Suprapubic skin (tissue), 4 donors: ENCODE measurements at regions not wholly inside any gene's neighbourhood (a gene's known extent, or its start where the extent isn't known, plus 50 kb on each side); places are given as distances from the start of the nearest gene placed in this dataset.

Experiments
- DNase-seq, 2 donors: peaks; one replicate each; pipeline ENCODE4 v3.0.0-alpha.2; 2019; ENCODE audit warnings: low spot score in 2 of 2
- H3K27ac ChIP-seq: fragments of 200-600 bp; sonication (generic); one replicate; pipeline ENCODE4 v1.5.1; 2019
- H3K27me3 ChIP-seq: fragments of 200-600 bp; sonication (generic); one replicate; pipeline ENCODE4 v1.5.1; 2019
- H3K36me3 ChIP-seq: fragments of 200-600 bp; sonication (generic); one replicate; pipeline ENCODE4 v1.5.1; 2019
- H3K4me1 ChIP-seq: fragments of 200-600 bp; sonication (generic); one replicate; pipeline ENCODE4 v1.5.1; 2019
- H3K4me3 ChIP-seq: fragments of 200-600 bp; sonication (generic); one replicate; pipeline ENCODE4 v1.5.1; 2019; ENCODE audit warnings: mild to moderate bottlenecking
- H3K9me3 ChIP-seq: fragments of 200-600 bp; sonication (generic); one replicate; pipeline ENCODE4 v1.5.1; 2019
- EP300 ChIP-seq: sonication (generic); formaldehyde crosslinking; IDR thresholded peaks from one replicate; pipeline ENCODE4 v1.6.1; 2017; ENCODE audit warnings: antibody characterized with exemption
- POLR2A ChIP-seq, 2 donors: fragments of 450-650 bp; IDR thresholded peaks; one replicate each; pipeline ENCODE4 v1.6.1; 2017; ENCODE audit warnings: antibody characterized with exemption in 2 of 2, mild to moderate bottlenecking in 2 of 2, moderate library complexity in 2 of 2
- POLR2AphosphoS5 ChIP-seq, 3 donors: sonication (generic); formaldehyde crosslinking; IDR thresholded peaks; one replicate each; pipeline ENCODE4 v1.6.1; 2017; ENCODE audit warnings: antibody characterized with exemption in 3 of 3
- WGBS: methylation state at CpG from one replicate; pipeline ENCODE4 v1.1.5; 2018; 5-methylcytosine and 5-hydroxymethylcytosine counted together
- TF ChIP-seq, protein P1 (sequence below), 2 donors: fragments of 200-600 bp in 1 of 2; fragments of 450-650 bp in 1 of 2; sonication (generic) in 1 of 2; IDR thresholded peaks; one replicate each; pipeline ENCODE4 v1.5.1; 2016 to 2019; ENCODE audit warnings: antibody characterized with exemption in 2 of 2, mild to moderate bottlenecking in 1 of 2, moderate library complexity in 1 of 2

DNA sequence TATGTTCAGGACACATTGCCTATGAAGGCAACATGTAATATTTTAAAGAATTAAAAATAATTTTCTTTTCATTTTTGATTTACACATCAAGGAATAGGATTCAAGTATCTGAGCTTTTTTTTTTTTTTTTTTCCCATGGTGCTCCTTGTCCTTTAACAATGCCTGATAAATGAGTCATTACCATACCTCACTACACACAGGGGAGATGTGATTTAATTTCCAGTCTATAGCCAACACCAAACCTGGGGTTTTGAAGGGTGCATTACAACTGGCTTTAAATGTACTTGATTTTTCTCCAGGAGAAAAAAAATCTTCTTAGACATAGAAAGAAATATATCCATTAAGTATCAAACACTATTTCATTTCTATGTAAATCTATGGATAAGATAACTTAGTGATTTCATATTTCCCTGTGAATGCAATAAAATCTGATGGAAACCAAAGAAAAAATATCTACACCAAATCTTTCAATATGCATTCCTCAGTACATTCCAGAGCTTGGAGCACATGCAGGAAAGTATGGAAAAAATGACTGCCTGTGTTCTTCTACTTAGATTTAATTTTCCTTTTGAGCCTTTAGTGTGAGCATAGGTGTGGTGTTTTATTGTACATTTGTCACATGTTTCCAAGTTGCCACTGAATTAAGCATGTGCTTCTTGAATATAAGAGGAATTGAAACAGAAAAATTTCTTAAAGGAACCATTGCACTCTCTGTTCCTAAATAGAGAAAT lies 204.8 kb upstream of the MEOX2 start:
- H3K36me3 ChIP-seq: no peaks in the 10 kb centered on the region
- no peak for DNase-seq
- H3K4me3 ChIP-seq: no peak overlapping the region
- no peak overlapping the region for H3K27ac ChIP-seq
- H3K4me1 ChIP-seq: no peaks in the 10 kb centered on the region
- H3K27me3 ChIP-seq: no peaks in the 10 kb centered on the region
- TF ChIP-seq, protein P1, sequence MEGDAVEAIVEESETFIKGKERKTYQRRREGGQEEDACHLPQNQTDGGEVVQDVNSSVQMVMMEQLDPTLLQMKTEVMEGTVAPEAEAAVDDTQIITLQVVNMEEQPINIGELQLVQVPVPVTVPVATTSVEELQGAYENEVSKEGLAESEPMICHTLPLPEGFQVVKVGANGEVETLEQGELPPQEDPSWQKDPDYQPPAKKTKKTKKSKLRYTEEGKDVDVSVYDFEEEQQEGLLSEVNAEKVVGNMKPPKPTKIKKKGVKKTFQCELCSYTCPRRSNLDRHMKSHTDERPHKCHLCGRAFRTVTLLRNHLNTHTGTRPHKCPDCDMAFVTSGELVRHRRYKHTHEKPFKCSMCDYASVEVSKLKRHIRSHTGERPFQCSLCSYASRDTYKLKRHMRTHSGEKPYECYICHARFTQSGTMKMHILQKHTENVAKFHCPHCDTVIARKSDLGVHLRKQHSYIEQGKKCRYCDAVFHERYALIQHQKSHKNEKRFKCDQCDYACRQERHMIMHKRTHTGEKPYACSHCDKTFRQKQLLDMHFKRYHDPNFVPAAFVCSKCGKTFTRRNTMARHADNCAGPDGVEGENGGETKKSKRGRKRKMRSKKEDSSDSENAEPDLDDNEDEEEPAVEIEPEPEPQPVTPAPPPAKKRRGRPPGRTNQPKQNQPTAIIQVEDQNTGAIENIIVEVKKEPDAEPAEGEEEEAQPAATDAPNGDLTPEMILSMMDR (IDR thresholded peaks at IDR 0.05): no peak
- no peak for TF ChIP-seq EP300
- TF ChIP-seq POLR2A (IDR thresholded peaks at IDR 0.05): no peak
- no peak for TF ChIP-seq POLR2AphosphoS5 (IDR thresholded peaks at IDR 0.05)
- no peaks in the 10 kb centered on the region for H3K9me3 ChIP-seq

DNA sequence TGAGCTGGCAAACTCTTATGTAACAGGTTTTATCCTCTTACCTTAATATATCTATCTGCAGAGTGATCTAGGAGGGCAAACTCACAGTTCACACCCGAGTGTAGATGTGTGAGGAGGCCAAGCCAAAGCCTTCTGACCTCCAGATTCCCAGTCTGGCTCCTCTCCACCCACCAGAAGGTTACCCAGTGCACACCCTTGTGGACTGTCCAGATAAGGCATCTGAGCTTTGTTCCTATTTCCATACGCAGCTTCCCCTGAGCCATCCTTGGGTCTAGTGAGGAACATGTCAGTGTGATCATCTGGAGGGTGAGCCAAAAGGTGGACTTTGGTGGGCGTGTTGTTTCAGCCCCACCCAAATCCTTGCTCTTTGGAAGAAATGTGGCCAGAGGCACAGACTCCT lies 203.0 kb upstream of the MEOX2 start:
- Histone ChIP-seq H3K36me3 (no peaks in the 10 kb centered on the region), H3K27me3 (no peaks in the 10 kb centered on the region), H3K9me3 (no peaks in the 10 kb centered on the region), H3K4me3 (no peak overlapping the region), H3K4me1 (no peaks in the 10 kb centered on the region), H3K27ac (no peak overlapping the region)
- no peak for DNase-seq
- TF ChIP-seq, protein P1 (IDR thresholded peaks at IDR 0.05): peak in 1 of 2 donors; percentile 11
- TF ChIP-seq POLR2A (IDR thresholded peaks at IDR 0.05) (no peak), POLR2AphosphoS5 (IDR thresholded peaks at IDR 0.05) (no peak)
- WGBS: 54% methylated on average over 3 of the region's 3 CpGs

DNA sequence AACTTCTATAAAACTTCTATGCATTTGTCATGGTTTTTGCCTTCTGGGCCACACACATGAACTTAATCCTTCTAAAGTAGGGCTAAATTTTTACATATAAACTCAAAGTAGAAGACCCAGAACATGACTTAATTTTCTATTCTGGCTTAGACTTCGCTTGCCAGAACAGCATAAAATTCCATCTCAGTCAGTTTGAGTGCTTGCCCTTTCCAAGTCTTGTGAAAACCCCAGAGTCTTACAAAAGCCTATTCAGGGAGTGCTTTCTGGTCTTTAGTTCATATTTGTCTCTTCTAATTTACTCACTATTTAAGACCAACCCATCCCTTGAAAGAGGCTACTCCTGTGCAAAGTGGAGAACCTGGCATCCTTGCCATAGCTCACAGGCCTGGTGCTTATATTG lies 201.6 kb upstream of the MEOX2 start:
- H3K27me3 ChIP-seq: no peaks in the 10 kb centered on the region
- H3K4me1 ChIP-seq: no peaks in the 10 kb centered on the region
- H3K9me3 ChIP-seq: no peaks in the 10 kb centered on the region
- H3K4me3 ChIP-seq: no peak overlapping the region
- no peaks in the 10 kb centered on the region for H3K36me3 ChIP-seq
- no peak for DNase-seq
- no peak for TF ChIP-seq EP300
- no peak for TF ChIP-seq POLR2AphosphoS5 (IDR thresholded peaks at IDR 0.05)
- TF ChIP-seq POLR2A (IDR thresholded peaks at IDR 0.05): no peak
- TF ChIP-seq, protein P1 (IDR thresholded peaks at IDR 0.05): no peak
- H3K27ac ChIP-seq: no peak overlapping the region
- WGBS: 71% methylated on average over 1 of the region's 1 CpG

DNA sequence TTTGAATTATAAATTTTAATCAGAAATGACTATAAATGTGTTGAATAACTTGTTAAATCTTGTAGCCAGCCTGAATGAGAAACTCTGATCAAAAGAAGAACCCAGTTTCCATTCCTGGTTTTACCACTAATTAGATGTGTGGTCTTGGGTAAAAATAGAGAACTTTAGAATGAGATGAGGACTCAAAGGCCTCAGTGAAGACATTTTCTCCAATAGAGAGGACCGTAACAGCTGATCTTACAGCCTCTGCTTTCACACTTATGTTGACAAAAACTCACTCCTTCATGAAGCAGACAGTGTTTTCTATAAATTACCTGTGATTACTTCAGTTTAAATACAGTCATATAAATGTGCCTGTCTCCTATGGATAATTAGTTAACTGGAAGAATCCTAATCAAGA lies 200.1 kb upstream of the MEOX2 start:
- no peaks in the 10 kb centered on the region for H3K9me3 ChIP-seq
- no peaks in the 10 kb centered on the region for H3K36me3 ChIP-seq
- DNase-seq: no peak
- no peaks in the 10 kb centered on the region for H3K4me1 ChIP-seq
- no peak overlapping the region for H3K4me3 ChIP-seq
- no peak overlapping the region for H3K27ac ChIP-seq
- no peaks in the 10 kb centered on the region for H3K27me3 ChIP-seq
- 87% methylated on average over 1 of the region's 1 CpG for WGBS
- no peak for TF ChIP-seq POLR2AphosphoS5 (IDR thresholded peaks at IDR 0.05)
- TF ChIP-seq, protein P1 (IDR thresholded peaks at IDR 0.05): no peak

DNA sequence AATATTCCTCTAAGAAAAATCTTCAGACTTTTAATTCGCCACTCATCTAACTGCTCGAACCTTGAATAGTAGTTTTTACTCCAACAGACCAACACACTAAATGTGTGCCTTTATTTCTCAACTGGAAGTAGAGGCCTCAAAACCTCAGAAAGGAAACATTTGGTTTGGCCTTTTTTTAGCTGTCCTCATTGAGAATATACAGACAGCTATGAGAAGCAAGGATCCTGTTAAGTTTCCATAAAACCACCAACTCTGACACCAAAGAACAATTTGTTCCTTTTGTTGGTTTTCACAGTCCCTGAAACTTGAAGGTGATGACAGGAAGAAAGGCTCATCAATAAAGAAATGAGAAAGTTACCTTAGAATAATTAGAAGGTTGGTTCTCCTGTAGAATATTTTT lies 199.2 kb upstream of the MEOX2 start:
- H3K9me3 ChIP-seq: no peaks in the 10 kb centered on the region
- 86% methylated on average over 2 of the region's 2 CpGs for WGBS
- H3K27ac ChIP-seq: no peak overlapping the region
- no peaks in the 10 kb centered on the region for H3K27me3 ChIP-seq
- TF ChIP-seq POLR2A (IDR thresholded peaks at IDR 0.05): no peak
- no peak for TF ChIP-seq POLR2AphosphoS5 (IDR thresholded peaks at IDR 0.05)
- TF ChIP-seq EP300: no peak
- TF ChIP-seq, protein P1 (IDR thresholded peaks at IDR 0.05): no peak
- DNase-seq: no peak
- no peaks in the 10 kb centered on the region for H3K4me1 ChIP-seq
- no peak overlapping the region for H3K4me3 ChIP-seq
- no peaks in the 10 kb centered on the region for H3K36me3 ChIP-seq
